ENCODE measurements at regions not wholly inside any gene's neighbourhood (a gene's known extent, or its start where the extent isn't known, plus 50 kb on each side); places are given as distances from the start of the nearest gene placed in this dataset.
"Not testable (repeated sequence)": the region's sequence is repeated elsewhere in the genome, so short reads cannot be mapped to it uniquely, and the experiment has no call there.

DNA sequence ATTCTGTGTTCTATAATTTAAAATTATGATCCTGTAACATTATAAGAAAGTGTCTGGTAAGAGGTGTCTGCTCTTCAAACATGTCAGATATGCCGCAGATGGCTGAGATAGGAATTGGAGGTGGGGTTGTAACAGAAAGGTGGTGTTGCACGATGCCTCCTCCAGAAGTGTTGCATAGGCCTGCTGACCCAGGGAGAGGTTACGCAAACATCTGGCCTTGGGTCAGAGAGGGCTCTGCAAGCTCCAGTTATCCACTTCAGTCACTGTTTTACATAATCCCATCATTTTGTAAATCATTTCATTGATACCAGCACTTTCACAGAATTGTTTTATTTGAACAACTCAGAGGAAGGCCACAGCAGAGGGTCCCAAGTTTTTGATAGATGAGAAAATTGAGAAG lies 256.5 kb downstream of the OSR1 start:
- no peaks in the 10 kb centered on the region for H3K36me3 Mint-ChIP-seq (ENCODE audit: low read depth)
- H3K27me3 Mint-ChIP-seq (ENCODE audit: low read depth, poor library complexity): peaks cover 4% of the 10 kb centered on the region
- no peak overlapping the region for H3K27ac Mint-ChIP-seq
- no peak for TF ChIP-seq CTCF (IDR thresholded peaks at IDR 0.05)
- no peaks in the 10 kb centered on the region for H3K9me3 Mint-ChIP-seq
- peaks cover 18% of the 10 kb centered on the region for H3K4me1 Mint-ChIP-seq
- no peak overlapping the region for H3K4me3 Mint-ChIP-seq
- no peak for DNase-seq

DNA sequence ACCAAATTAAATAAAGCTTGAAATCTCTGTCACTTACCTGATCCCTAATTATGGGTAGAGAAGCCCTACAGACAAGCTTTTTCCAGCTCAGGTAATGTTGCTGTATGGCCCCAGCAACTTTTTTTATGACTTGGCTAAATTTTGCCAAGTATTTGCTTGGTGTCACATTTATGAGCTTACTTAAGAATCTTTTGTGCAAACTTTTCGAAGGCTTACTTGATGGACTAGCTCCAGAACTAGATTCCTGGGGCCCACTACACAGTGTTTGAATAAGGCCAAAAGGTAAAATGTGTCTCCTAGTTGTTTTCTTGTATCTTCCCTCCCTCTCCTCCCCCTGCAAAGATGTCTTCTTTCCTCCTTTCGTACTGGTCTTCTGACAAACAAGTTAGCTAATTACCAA lies 257.9 kb downstream of the OSR1 start:
- Mint-ChIP-seq H3K9me3 (no peaks in the 10 kb centered on the region), H3K4me1 (peaks cover 18% of the 10 kb centered on the region), H3K27ac (no peak overlapping the region)

GRCh38 chr2:19099181-19099580 lies 259.2 kb downstream of the OSR1 start:
- Mint-ChIP-seq H3K27me3 (ENCODE audit: low read depth, poor library complexity) (no peaks in the 10 kb centered on the region), H3K27ac (no peak overlapping the region), H3K9me3 (peaks cover 8% of the 10 kb centered on the region), H3K4me1 (peaks cover 18% of the 10 kb centered on the region), H3K36me3 (ENCODE audit: low read depth) (peaks cover 8% of the 10 kb centered on the region), H3K4me3 (no peak overlapping the region)
- no peak for TF ChIP-seq CTCF (IDR thresholded peaks at IDR 0.05)
- DNase-seq: no peak

More for the DNA sequence above, 257.9 kb downstream of the OSR1 start:
- TF ChIP-seq CTCF (IDR thresholded peaks at IDR 0.05): no peak
- H3K27me3 Mint-ChIP-seq (ENCODE audit: low read depth, poor library complexity): peaks cover 4% of the 10 kb centered on the region
- peaks cover 4% of the 10 kb centered on the region for H3K36me3 Mint-ChIP-seq (ENCODE audit: low read depth)
- no peak for DNase-seq
- no peak overlapping the region for H3K4me3 Mint-ChIP-seq

- Mint-ChIP-seq H3K27me3 (ENCODE audit: low read depth, poor library complexity) (no peaks in the 10 kb centered on the region), H3K4me3 (no peak overlapping the region), H3K27ac (no peak overlapping the region), H3K36me3 (ENCODE audit: low read depth) (peaks cover 12% of the 10 kb centered on the region), H3K4me1 (peaks cover 18% of the 10 kb centered on the region), H3K9me3 (peaks cover 14% of the 10 kb centered on the region)
- no peak for TF ChIP-seq CTCF (IDR thresholded peaks at IDR 0.05)
- no peak for DNase-seq
These were observed 259.8 kb downstream of the OSR1 start for GRCh38 chr2:19098467-19099160.

GRCh38 chr2:19089476-19089875 lies 268.9 kb downstream of the OSR1 start:
- H3K27me3 Mint-ChIP-seq (ENCODE audit: low read depth, poor library complexity); H3K27ac Mint-ChIP-seq; H3K4me3 Mint-ChIP-seq; DNase-seq: not testable (repeated sequence)
- H3K9me3 Mint-ChIP-seq: peaks cover 25% of the 10 kb centered on the region
- H3K36me3 Mint-ChIP-seq (ENCODE audit: low read depth): peaks cover 17% of the 10 kb centered on the region
- peaks cover 19% of the 10 kb centered on the region for H3K4me1 Mint-ChIP-seq

DNA sequence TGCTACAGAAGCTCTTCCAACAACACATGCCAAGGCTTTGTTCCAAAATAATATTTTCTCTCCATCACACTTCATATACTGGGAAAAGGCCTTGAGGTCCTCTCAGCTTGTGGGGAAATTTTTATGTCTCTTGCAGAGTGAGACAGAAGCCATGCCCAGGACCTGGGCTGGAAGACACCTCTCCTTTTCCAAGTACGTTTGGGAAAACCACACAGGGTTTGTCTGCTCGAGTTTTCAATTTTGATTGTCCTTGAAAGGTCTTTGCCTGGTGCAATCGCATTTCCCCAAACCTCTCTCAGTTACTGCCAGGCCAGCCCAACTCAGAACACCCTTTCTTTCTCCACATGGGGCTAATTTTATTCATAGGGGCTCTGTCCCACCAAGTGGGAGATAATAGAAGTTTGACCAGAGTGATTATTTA lies 272.2 kb downstream of the OSR1 start:
- H3K4me1 Mint-ChIP-seq: peaks cover 19% of the 10 kb centered on the region
- H3K27me3 Mint-ChIP-seq (ENCODE audit: low read depth, poor library complexity): peaks cover 5% of the 10 kb centered on the region
- TF ChIP-seq CTCF (IDR thresholded peaks at IDR 0.05): no peak
- H3K36me3 Mint-ChIP-seq (ENCODE audit: low read depth): peaks cover 18% of the 10 kb centered on the region
- H3K4me3 Mint-ChIP-seq: no peak overlapping the region
- DNase-seq: no peak
- H3K9me3 Mint-ChIP-seq: peaks cover 25% of the 10 kb centered on the region
- peak overlapping the region; percentile 46 for H3K27ac Mint-ChIP-seq

Measured in nephron progenitor cell (in vitro differentiated cells).